Inferior parietal cortex (tissue), 1 donor: ENCODE measurements at regions not wholly inside any gene's neighbourhood (a gene's known extent, or its start where the extent isn't known, plus 50 kb on each side); places are given as distances from the start of the nearest gene placed in this dataset.

Source experiments
- DNase-seq: peaks from one replicate; pipeline ENCODE4 v3.0.0-alpha.2; 2016; ENCODE audit errors: extremely low spot score

- DNase-seq: no peak
Observed at GRCh38 chr15:95857758-95858157, 472.7 kb upstream of the NR2F2 start.

GRCh38 chr15:95860406-95860805, 470.1 kb upstream of the NR2F2 start:
- no peak for DNase-seq

GRCh38 chr15:95864467-95864886, 466.0 kb upstream of the NR2F2 start:
- no peak for DNase-seq

GRCh38 chr15:95865330-95865739, 465.2 kb upstream of the NR2F2 start:
- DNase-seq: no peak

DNA sequence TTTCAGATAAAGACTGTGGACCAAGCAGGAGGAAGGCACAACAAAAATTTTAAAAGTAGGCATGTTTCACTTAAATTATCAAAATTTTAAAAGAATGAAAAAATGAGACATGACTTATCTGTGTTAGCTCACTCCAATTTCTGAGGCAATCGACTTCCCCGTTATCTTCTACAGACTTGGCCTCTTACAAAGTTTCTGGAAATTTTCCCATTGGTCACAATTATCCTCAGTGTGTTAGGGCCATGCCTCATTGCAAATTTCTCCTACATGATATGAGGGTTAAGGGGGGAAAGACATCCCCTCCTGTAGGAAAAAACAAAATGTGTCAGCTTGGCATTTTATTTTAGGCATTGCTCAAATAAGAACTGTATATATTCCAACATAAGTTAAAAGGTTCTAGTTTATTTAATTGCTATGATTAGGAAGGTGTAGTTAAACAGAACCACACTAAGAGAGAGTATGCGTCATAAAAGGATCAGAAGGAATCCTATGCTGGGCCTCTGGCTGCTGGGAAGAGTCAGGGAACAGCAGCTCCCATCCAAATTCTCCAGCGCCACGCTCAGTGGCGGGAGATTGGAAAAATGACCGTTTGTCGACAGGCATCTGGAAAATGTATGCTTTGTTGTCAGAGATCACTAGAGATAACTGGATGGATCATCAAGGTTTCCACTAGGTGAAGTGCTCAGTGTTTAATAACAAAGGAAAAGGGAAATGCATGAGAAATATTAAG, 463.6 kb upstream of the NR2F2 start:
- DNase-seq: no peak

DNA sequence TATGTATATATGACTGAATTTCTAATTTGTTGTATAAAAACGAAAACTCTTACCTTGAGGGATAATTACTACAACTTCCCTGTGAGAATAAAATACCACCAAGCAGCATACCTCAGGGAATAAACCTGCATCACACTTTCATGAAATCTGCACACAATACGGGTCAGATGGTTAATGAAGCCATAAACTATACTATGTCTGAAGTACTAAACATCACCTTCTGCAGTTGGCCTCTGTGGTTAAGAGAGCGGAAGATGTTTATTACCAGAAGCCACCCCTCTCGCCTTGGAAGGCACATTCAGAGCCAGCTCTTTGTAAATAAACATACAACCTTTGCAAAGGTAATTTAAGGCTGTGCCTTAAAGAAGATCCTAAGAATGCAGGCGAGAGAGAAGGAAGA, 462.1 kb upstream of the NR2F2 start:
- no peak for DNase-seq

GRCh38 chr15:95868970-95869369, 461.5 kb upstream of the NR2F2 start:
- no peak for DNase-seq

GRCh38 chr15:95869920-95870319, 460.6 kb upstream of the NR2F2 start:
- DNase-seq: no peak

DNA sequence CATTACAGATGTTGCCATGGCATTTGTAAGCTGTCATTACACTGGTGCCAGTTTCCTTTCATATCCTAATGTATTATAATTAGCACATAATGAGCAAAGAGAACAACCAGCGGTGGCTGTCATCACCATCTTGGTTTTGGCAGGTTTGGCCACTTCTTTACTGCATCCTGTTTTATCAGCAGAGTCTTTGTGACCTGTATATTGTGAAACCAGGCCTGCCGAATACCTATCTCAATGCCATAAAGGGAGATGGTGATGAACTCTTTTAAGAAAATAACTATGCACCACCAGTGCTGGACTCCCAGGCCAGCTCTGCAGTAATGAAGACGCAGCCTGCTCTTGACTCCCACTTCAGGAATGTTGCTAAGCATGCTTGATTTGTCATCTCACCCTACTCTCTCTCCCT, 458.1 kb upstream of the NR2F2 start:
- no peak for DNase-seq

GRCh38 chr15:95874637-95875036, 455.9 kb upstream of the NR2F2 start:
- DNase-seq: no peak

DNA sequence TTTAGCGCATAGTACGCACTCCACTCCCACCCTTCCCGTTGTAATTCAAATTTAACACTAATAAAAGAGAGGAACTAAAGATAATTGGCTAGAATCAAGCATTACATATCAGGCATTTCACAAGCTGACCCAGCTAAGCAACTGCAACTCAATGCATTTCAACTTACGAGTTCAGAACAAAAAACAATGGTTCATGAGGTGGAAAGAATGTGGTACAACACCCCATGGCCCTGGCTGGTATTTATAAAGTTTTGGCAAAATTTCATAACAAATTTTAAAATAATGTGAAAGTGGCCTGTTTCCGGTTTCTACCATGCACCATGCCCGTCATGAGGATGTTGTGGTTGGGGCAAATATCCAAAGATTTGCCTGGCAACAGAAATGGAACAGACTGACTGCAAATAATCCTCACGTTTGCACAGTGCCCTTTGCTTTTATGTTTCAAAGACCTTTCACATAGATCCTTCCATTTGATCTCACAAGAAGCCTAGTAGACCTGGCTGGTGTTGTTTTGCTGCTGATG, 455.3 kb upstream of the NR2F2 start:
- DNase-seq: no peak

DNA sequence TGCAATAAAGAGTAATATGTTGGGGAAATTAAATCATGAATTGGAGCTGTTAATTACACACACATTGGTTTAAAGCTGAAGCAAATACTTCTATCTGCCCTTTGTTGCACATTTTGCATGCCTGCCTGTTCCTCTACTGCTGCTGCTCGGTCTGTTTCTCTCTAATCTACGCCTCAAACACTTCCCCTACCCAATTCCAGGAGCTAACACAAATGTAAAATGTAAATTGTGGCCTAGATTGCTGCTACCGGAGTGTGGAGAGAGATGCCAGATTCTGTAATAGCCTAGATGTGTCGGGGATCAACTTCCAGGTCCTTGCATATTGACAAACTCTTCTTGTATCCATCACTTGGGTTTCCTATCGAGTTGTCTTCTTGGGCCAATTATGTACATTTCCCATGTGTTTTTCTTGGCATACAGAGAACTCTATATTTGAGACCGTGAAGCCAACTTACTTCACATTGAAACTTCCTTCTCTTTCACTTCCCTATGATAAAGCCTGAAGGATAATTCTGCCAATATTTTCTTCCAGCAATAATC, 450.4 kb upstream of the NR2F2 start:
- DNase-seq: no peak

- DNase-seq: no peak
Observed at GRCh38 chr15:95880630-95881029, 449.9 kb upstream of the NR2F2 start.

DNA sequence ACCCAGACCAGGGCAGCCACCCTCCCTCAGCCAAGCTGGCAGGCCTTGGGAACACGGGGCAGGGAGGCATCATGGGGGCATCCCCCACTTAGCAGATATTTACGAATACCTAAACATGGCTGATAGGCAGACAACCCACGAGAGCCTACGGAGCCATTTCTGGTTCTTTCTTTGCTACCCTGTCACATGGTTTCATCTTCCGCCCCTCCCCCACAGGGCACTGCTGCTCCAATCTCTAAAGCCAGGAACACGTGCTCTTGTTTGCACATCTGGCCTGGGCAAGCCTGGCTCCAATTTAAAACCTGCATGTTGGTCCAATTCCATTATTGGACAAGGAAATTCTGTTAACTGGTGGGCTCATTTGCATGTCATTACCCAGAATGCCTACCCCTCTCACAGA, 447.4 kb upstream of the NR2F2 start:
- no peak for DNase-seq

- no peak for DNase-seq
Observed at GRCh38 chr15:95884276-95884675, 446.2 kb upstream of the NR2F2 start.

- DNase-seq: no peak
Observed at GRCh38 chr15:95887666-95888390, 442.7 kb upstream of the NR2F2 start.

DNA sequence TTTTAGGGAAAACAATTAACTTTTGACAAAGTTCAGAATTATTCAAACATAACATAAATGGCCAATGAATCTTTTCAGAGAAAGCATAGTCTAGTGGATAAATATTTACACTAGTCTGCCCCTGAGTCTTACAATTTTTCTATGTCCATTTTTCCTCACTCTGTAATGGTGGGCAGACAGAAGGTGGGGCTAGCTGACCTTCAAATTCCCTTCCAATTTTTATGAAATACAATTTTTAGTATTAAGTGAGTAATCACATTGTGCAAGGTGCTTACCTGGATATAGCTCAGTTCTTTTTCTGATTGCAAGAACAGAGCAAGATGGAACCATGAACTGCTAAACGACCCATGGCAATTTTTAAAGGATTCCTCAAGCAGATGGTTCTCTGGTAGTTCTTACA, 441.7 kb upstream of the NR2F2 start:
- DNase-seq: no peak

DNA sequence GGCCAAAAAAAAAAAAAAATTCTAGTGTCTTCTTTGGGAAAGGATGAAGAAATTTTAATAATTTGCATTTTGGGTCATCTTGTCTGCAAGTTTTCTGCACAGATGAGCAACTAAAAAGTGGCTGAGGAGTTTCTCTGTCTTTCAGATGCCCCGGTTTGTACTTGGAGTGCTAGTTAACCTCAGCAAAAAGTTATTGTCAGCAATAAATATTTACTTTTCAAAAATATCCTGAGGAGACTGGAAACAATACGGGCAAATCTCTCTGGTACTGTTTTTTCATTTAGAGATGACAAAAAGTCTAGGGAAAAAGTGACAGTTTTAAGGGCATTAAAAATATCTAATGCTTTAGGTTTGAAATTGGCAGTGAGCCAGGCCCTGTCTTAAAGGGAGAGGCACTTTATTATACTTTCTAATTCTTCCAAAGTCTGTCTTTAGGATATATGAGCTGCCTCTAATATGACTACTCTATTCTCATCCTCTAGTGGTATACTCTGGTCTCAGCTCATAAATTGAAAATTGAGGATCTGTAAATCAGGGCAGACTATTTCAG, 436.0 kb upstream of the NR2F2 start:
- DNase-seq: no peak

GRCh38 chr15:95895508-95895907, 435.0 kb upstream of the NR2F2 start:
- no peak for DNase-seq

- no peak for DNase-seq
Observed at GRCh38 chr15:95897651-95898050, 432.8 kb upstream of the NR2F2 start.

GRCh38 chr15:95898761-95899160, 431.7 kb upstream of the NR2F2 start:
- no peak for DNase-seq

- no peak for DNase-seq
Observed at GRCh38 chr15:95901271-95901670, 429.2 kb upstream of the NR2F2 start.

DNA sequence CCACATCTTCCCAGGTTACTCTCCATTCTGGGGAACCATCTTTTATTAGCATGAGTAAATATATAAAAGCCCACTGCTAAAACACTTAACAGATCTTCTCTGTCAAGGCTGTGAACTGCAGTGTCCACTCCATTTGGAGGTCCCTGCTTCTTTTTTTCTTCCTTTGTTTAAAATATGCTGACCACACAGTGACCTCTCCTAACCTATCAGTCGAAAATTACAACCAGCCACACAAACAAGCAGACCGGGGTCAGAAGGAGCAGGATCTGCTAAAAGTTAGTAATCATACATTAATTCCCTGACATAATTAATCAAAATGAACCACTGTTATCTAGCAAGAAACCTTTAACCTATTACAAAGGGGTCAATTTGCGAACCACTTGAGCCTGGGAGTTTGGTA, 427.9 kb upstream of the NR2F2 start:
- DNase-seq: no peak
